Suprapubic skin (tissue), 4 donors: ENCODE measurements at regions not wholly inside any gene's neighbourhood (a gene's known extent, or its start where the extent isn't known, plus 50 kb on each side); places are given as distances from the start of the nearest gene placed in this dataset.

Experiments
- POLR2A ChIP-seq, 2 donors: fragments of 450-650 bp; IDR thresholded peaks; one replicate each; pipeline ENCODE4 v1.6.1; 2017; ENCODE audit warnings: antibody characterized with exemption in 2 of 2, mild to moderate bottlenecking in 2 of 2, moderate library complexity in 2 of 2
- POLR2AphosphoS5 ChIP-seq, 3 donors: sonication (generic); formaldehyde crosslinking; IDR thresholded peaks; one replicate each; pipeline ENCODE4 v1.6.1; 2017; ENCODE audit warnings: antibody characterized with exemption in 3 of 3
- TF ChIP-seq, protein P1 (sequence below), 2 donors: fragments of 200-600 bp in 1 of 2; fragments of 450-650 bp in 1 of 2; sonication (generic) in 1 of 2; IDR thresholded peaks; one replicate each; pipeline ENCODE4 v1.5.1; 2016 to 2019; ENCODE audit warnings: antibody characterized with exemption in 2 of 2, mild to moderate bottlenecking in 1 of 2, moderate library complexity in 1 of 2

DNA sequence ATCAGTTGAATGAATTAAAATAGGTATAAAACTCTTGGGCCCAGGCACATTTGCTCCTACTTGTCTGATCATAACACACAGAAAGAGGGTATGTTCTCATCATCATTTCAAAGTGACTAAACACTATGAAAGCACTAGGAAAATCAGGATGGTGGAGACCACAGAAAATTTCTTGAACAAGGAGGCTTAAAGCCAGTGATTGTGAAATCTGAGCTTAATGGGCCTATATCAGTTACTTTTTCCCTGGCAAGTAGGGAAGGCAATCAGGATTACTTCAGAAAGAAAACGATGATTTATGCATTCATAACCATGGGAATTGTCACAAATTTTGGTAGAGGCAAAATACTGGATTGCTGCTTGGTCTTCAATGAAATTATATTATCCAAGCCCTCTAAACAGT is 434.4 kb upstream of the CNTN4 start:
- TF ChIP-seq POLR2A (IDR thresholded peaks at IDR 0.05) (no peak), POLR2AphosphoS5 (IDR thresholded peaks at IDR 0.05) (no peak)
- TF ChIP-seq, protein P1, sequence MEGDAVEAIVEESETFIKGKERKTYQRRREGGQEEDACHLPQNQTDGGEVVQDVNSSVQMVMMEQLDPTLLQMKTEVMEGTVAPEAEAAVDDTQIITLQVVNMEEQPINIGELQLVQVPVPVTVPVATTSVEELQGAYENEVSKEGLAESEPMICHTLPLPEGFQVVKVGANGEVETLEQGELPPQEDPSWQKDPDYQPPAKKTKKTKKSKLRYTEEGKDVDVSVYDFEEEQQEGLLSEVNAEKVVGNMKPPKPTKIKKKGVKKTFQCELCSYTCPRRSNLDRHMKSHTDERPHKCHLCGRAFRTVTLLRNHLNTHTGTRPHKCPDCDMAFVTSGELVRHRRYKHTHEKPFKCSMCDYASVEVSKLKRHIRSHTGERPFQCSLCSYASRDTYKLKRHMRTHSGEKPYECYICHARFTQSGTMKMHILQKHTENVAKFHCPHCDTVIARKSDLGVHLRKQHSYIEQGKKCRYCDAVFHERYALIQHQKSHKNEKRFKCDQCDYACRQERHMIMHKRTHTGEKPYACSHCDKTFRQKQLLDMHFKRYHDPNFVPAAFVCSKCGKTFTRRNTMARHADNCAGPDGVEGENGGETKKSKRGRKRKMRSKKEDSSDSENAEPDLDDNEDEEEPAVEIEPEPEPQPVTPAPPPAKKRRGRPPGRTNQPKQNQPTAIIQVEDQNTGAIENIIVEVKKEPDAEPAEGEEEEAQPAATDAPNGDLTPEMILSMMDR (IDR thresholded peaks at IDR 0.05), result no peak
